ENCODE measurements at regions not wholly inside any gene's neighbourhood (a gene's known extent, or its start where the extent isn't known, plus 50 kb on each side); places are given as distances from the start of the nearest gene placed in this dataset.

GRCh38 chr10:64334084-64334483 is 812.9 kb downstream of the REEP3 start (continued):
- TF ChIP-seq, protein P1, sequence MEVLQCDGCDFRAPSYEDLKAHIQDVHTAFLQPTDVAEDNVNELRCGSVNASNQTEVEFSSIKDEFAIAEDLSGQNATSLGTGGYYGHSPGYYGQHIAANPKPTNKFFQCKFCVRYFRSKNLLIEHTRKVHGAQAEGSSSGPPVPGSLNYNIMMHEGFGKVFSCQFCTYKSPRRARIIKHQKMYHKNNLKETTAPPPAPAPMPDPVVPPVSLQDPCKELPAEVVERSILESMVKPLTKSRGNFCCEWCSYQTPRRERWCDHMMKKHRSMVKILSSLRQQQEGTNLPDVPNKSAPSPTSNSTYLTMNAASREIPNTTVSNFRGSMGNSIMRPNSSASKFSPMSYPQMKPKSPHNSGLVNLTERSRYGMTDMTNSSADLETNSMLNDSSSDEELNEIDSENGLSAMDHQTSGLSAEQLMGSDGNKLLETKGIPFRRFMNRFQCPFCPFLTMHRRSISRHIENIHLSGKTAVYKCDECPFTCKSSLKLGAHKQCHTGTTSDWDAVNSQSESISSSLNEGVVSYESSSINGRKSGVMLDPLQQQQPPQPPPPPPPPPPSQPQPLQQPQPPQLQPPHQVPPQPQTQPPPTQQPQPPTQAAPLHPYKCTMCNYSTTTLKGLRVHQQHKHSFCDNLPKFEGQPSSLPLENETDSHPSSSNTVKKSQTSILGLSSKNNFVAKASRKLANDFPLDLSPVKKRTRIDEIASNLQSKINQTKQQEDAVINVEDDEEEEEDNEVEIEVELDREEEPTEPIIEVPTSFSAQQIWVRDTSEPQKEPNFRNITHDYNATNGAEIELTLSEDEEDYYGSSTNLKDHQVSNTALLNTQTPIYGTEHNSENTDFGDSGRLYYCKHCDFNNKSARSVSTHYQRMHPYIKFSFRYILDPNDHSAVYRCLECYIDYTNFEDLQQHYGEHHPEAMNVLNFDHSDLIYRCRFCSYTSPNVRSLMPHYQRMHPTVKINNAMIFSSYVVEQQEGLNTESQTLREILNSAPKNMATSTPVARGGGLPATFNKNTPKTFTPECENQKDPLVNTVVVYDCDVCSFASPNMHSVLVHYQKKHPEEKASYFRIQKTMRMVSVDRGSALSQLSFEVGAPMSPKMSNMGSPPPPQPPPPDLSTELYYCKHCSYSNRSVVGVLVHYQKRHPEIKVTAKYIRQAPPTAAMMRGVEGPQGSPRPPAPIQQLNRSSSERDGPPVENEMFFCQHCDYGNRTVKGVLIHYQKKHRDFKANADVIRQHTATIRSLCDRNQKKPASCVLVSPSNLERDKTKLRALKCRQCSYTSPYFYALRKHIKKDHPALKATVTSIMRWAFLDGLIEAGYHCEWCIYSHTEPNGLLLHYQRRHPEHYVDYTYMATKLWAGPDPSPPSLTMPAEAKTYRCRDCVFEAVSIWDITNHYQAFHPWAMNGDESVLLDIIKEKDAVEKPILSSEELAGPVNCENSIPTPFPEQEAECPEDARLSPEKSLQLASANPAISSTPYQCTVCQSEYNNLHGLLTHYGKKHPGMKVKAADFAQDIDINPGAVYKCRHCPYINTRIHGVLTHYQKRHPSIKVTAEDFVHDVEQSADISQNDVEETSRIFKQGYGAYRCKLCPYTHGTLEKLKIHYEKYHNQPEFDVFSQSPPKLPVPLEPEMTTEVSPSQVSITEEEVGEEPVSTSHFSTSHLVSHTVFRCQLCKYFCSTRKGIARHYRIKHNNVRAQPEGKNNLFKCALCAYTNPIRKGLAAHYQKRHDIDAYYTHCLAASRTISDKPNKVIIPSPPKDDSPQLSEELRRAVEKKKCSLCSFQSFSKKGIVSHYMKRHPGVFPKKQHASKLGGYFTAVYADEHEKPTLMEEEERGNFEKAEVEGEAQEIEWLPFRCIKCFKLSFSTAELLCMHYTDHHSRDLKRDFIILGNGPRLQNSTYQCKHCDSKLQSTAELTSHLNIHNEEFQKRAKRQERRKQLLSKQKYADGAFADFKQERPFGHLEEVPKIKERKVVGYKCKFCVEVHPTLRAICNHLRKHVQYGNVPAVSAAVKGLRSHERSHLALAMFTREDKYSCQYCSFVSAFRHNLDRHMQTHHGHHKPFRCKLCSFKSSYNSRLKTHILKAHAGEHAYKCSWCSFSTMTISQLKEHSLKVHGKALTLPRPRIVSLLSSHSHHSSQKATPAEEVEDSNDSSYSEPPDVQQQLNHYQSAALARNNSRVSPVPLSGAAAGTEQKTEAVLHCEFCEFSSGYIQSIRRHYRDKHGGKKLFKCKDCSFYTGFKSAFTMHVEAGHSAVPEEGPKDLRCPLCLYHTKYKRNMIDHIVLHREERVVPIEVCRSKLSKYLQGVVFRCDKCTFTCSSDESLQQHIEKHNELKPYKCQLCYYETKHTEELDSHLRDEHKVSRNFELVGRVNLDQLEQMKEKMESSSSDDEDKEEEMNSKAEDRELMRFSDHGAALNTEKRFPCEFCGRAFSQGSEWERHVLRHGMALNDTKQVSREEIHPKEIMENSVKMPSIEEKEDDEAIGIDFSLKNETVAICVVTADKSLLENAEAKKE (CRISPR knock-in tag; IDR thresholded peaks at IDR 0.05): no peak
- TF ChIP-seq CREB1 (CRISPR knock-in tag; IDR thresholded peaks at IDR 0.05; ENCODE audit: low read depth) (no peak), EZH2phosphoT487 (IDR thresholded peaks at IDR 0.05; ENCODE audit: unreplicated experiment) (no peak), ZNF114 (CRISPR knock-in tag; IDR thresholded peaks at IDR 0.05) (no peak), JUNB (IDR thresholded peaks at IDR 0.05; ENCODE audit: unreplicated experiment) (no peak), REST (IDR thresholded peaks at IDR 0.05; ENCODE audit: unreplicated experiment) (no peak), ZNF331 (CRISPR knock-in tag; IDR thresholded peaks at IDR 0.05; ENCODE audit: low read depth) (no peak), STAT1 (IDR thresholded peaks at IDR 0.05; ENCODE audit: unreplicated experiment) (no peak), NANOG (IDR thresholded peaks at IDR 0.05; ENCODE audit: borderline replicate concordance) (no peak)
